Fibroblast of pulmonary artery (primary cell): ENCODE measurements at regions not wholly inside any gene's neighbourhood (a gene's known extent, or its start where the extent isn't known, plus 50 kb on each side); places are given as distances from the start of the nearest gene placed in this dataset.

Experiments used
- DNase-seq: peaks from one replicate; pipeline ENCODE4 v3.0.0-alpha.2; 2010; ENCODE audit warnings: low read depth
- H3K4me3 ChIP-seq: replicated peaks from 2 replicates; pipeline ENCODE4 v1.5.1; 2011; ENCODE audit warnings: low read depth, mild to moderate bottlenecking, control low read depth, low read length, moderate library complexity
- TF ChIP-seq, protein P1 (sequence below): IDR thresholded peaks from 2 replicates; pipeline ENCODE4 v1.5.1; 2011; ENCODE audit warnings: mild to moderate bottlenecking, control low read depth, low read length, inconsistent platforms; ENCODE audit errors: missing control alignments

- no peak for DNase-seq
- no peak overlapping the region for H3K4me3 ChIP-seq
- TF ChIP-seq, protein P1, sequence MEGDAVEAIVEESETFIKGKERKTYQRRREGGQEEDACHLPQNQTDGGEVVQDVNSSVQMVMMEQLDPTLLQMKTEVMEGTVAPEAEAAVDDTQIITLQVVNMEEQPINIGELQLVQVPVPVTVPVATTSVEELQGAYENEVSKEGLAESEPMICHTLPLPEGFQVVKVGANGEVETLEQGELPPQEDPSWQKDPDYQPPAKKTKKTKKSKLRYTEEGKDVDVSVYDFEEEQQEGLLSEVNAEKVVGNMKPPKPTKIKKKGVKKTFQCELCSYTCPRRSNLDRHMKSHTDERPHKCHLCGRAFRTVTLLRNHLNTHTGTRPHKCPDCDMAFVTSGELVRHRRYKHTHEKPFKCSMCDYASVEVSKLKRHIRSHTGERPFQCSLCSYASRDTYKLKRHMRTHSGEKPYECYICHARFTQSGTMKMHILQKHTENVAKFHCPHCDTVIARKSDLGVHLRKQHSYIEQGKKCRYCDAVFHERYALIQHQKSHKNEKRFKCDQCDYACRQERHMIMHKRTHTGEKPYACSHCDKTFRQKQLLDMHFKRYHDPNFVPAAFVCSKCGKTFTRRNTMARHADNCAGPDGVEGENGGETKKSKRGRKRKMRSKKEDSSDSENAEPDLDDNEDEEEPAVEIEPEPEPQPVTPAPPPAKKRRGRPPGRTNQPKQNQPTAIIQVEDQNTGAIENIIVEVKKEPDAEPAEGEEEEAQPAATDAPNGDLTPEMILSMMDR = no peak
Measured at GRCh38 chr15:77753939-77754338, 121.2 kb upstream of the LINGO1 start.

DNA sequence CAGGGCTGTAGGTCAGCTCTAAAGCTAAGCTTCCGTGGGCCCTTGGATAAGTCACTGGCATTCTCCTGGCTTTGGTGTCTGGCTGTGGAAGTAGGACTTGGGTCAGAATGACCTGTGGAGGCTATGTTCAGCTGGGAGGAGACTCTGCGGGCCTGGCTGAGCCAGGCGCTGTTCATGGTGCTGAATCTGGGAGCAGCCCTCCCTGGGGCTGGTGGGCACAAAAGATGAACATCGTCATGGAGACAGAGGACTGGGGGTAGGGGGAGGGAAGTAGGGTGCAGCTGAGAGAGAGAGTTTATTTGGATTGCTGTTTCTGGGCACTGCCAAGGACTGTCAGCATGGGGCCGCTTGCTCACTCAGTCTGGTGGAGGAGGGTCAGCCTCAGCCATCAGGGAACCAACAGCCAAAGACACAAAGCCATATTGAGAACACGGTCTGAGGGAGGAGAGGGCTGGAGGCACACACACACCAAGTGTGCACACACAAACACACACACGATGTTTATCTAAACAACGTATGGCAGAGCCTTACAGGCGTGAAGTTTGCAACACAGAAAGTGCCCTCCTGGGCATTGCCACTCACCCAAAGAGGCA is 120.7 kb upstream of the LINGO1 start:
- H3K4me3 ChIP-seq = no peak overlapping the region
- DNase-seq = peak; percentile 35
- TF ChIP-seq, protein P1 = no peak

- no peak for DNase-seq
- H3K4me3 ChIP-seq = no peak overlapping the region
- TF ChIP-seq, protein P1 = no peak
Measured at GRCh38 chr15:77749998-77750540, 117.4 kb upstream of the LINGO1 start.

GRCh38 chr15:77749236-77749997 is 116.7 kb upstream of the LINGO1 start:
- no peak overlapping the region for H3K4me3 ChIP-seq
- no peak for DNase-seq
- TF ChIP-seq, protein P1 = no peak

DNA sequence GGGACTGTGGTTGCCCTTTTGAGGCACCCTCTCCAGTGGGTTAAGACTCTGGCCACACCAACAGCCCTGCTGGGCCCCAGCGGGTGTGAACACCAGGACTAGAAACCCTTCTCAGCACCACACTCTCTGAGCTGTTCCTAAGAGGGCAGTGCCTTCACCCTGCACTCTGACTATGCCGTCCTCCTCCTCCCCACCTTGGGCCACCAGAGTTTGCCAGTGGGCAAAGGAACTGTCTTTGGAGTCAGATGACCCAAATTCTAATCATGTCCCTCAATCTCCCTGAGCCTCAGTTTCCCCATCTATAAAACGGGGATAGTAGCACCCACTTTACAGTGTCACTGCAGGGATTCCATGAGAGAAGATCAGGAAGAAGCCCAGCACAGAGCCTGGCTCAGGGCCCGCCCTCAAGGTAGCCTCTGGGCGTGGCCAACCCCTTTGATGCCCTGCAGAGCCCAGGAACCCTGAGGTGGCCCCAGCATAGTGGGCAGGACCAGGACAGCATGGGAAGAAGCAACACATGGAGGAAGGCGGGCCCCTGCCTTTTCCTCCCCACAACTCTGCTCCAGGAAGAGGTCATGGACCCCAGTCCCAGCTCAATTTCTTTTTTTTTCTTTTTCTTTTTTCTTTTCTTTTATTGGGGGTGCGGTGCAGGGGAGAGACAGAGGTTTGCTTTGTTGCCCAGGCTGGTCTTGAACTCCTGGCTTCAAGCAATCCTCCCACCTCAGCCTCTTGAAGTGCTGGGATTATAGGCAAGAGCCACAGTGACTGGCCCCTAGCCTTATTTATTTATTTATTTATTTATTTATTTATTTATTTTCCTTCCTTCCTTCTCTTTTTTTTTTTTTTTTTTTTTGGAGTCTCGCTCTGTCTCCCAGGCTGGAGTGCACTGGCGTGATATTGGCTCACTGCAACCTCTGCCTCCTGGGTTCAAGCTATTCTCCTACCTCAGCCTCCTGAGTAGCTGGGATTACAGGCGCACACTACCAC is 115.7 kb upstream of the LINGO1 start:
- TF ChIP-seq, protein P1 = no peak
- no peak for DNase-seq

GRCh38 chr15:77747175-77748077 is 114.7 kb upstream of the LINGO1 start:
- no peak for DNase-seq
- H3K4me3 ChIP-seq = no peak overlapping the region
- TF ChIP-seq, protein P1 = no peak

More for the DNA sequence above, 115.7 kb upstream of the LINGO1 start:
- no peak overlapping the region for H3K4me3 ChIP-seq
